ENCODE measurements at regions not wholly inside any gene's neighbourhood (a gene's known extent, or its start where the extent isn't known, plus 50 kb on each side); places are given as distances from the start of the nearest gene placed in this dataset.

DNA sequence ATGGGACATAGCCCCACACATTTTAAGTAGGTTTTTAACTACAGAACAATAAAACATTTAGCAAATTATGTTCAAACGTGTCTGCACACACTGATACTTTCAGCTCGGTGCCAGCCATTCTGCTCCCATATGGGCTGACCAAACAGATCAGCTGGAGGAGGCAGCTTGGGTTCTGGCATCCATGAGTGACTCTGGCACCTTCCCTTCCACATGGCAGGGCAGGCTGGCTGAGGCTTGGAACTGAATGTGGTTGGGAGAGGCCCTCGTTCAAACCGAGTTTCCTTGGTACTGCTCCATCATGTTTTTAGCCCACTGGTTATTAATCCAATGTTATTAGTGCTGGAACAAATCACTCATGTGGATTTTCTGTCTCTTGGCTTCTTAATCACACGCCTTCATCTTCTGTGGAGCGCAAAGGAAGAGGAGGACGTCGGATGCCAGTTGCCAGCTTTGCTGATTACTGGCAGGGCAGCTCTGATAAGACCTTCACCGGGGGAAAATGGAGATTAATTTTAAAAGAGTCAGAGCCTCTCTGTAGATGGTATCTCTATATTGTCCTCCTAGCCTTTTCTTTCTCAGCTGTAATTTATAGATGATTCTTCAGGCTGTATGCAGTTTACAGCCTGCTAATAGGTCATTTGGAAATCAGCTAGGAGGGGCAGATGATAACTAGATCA lies 93.1 kb upstream of the TIAM2 start:
- peak in 3 of 8 donors; percentile 45 to 72 (median 45) for ATAC-seq
- TF ChIP-seq, protein P1, sequence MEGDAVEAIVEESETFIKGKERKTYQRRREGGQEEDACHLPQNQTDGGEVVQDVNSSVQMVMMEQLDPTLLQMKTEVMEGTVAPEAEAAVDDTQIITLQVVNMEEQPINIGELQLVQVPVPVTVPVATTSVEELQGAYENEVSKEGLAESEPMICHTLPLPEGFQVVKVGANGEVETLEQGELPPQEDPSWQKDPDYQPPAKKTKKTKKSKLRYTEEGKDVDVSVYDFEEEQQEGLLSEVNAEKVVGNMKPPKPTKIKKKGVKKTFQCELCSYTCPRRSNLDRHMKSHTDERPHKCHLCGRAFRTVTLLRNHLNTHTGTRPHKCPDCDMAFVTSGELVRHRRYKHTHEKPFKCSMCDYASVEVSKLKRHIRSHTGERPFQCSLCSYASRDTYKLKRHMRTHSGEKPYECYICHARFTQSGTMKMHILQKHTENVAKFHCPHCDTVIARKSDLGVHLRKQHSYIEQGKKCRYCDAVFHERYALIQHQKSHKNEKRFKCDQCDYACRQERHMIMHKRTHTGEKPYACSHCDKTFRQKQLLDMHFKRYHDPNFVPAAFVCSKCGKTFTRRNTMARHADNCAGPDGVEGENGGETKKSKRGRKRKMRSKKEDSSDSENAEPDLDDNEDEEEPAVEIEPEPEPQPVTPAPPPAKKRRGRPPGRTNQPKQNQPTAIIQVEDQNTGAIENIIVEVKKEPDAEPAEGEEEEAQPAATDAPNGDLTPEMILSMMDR (IDR thresholded peaks at IDR 0.05), result no peak
- Histone ChIP-seq H3K27me3 (no peaks in the 10 kb centered on the region), H3K27ac (no peak overlapping the region), H3K4me3 (no peak overlapping the region), H3K36me3 (peaks cover 0 to 11% (median 0%) of the 10 kb centered on the region in 9 donors), H3K9me3 (no peaks in the 10 kb centered on the region), H3K4me1 (peaks cover 0 to 5% (median 0%) of the 10 kb centered on the region in 9 donors)
- 58% methylated on average over 9 of the region's 9 CpGs for WGBS, 2 donors
- no peak for DNase-seq
- intact Hi-C loops (cut with DNase I), result no loop called here

DNA sequence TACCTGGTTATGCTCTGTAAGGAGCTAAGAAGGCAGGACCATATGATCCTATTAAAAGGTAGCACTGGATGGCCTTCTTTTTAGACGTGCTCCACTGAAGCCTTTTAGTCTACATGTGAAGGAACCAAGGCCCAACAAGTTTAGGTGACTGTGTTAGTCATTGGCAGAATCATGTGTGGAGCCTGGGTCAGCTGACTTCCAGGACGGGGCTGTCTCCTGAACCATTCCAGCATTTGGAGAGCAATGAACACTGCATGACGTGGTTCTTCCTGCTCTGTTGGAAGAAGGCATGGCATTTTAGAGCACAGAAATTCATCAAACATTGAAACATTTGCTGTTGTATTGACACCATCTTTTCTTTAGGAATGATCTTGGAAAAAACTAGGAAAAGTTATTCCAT lies 87.8 kb upstream of the TIAM2 start:
- Histone ChIP-seq H3K36me3 (peaks cover 0 to 31% (median 0%) of the 10 kb centered on the region in 9 donors), H3K4me3 (no peak overlapping the region), H3K27ac (no peak overlapping the region), H3K9me3 (no peaks in the 10 kb centered on the region), H3K4me1 (peaks cover 0 to 5% (median 0%) of the 10 kb centered on the region in 9 donors), H3K27me3 (no peaks in the 10 kb centered on the region)
- DNase-seq (no peak), ATAC-seq (peak in 1 of 8 donors; percentile 51)
- WGBS, 2 donors, result 50 to 58% methylated on average over 3 of the region's 3 CpGs
- TF ChIP-seq, protein P1 (IDR thresholded peaks at IDR 0.05), result no peak
- intact Hi-C loops (cut with DNase I), result no loop called here

DNA sequence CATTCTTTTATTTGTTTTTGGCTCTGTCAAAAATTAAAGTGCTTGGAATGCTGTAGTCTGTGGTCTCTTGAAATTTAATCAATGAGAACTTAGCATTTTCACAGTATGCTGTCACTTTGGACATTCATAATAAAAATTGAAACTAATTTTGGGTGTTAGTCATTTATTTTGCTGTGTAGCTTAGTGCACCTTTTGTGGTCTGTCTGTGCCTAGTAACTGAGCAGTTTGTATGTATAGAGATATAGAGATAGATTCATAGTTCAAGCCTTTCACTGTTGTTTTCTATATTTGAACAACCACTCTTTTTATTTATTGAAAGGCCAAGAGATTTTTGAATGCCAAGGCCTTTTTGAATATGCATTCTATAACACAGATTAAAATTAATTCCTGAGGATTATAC lies 86.4 kb upstream of the TIAM2 start:
- H3K4me3 ChIP-seq, result no peak overlapping the region
- H3K27me3 ChIP-seq, result no peaks in the 10 kb centered on the region
- H3K36me3 ChIP-seq, result peaks cover 0 to 31% (median 0%) of the 10 kb centered on the region in 9 donors
- TF ChIP-seq, protein P1 (IDR thresholded peaks at IDR 0.05), result no peak
- H3K27ac ChIP-seq, result no peak overlapping the region
- no peak for ATAC-seq
- peaks cover 0 to 5% (median 0%) of the 10 kb centered on the region in 9 donors for H3K4me1 ChIP-seq
- no peaks in the 10 kb centered on the region for H3K9me3 ChIP-seq
- intact Hi-C loops (cut with DNase I), result no loop called here
- no peak for DNase-seq

DNA sequence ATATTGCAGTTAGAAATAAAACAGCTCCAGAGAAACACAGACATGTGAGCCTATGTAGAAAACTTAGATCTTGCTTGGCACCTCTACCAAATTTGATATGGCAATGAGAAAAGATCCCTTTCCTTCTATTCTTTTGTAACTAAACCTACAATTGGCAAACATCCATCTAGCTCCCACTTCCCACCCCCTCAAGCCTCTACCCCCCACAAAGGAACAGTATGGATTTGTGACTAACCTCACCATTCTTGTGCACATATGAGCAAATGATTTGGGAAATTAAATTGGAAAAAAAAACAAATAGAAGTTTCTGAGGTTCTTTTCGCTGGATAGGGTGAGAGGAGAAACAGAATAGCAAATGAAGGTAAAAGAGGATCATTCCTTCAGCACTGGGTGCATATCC lies 85.8 kb upstream of the TIAM2 start:
- Histone ChIP-seq H3K27ac (no peak overlapping the region), H3K4me1 (peaks cover 0 to 5% (median 0%) of the 10 kb centered on the region in 9 donors), H3K36me3 (peaks cover 0 to 31% (median 0%) of the 10 kb centered on the region in 9 donors), H3K4me3 (no peak overlapping the region), H3K27me3 (no peaks in the 10 kb centered on the region), H3K9me3 (no peaks in the 10 kb centered on the region)
- ATAC-seq (no peak), DNase-seq (no peak)
- WGBS, 2 donors, result 100% methylated on average over 1 of the region's 1 CpG
- intact Hi-C loops (cut with DNase I), result no loop called here
- TF ChIP-seq, protein P1 (IDR thresholded peaks at IDR 0.05), result no peak

Data from heart right ventricle (tissue), 16 donors.